Right atrium auricular region (tissue), 2 donors: ENCODE measurements at regions not wholly inside any gene's neighbourhood (a gene's known extent, or its start where the extent isn't known, plus 50 kb on each side); places are given as distances from the start of the nearest gene placed in this dataset.
"Not testable (repeated sequence)": the region's sequence is repeated elsewhere in the genome, so short reads cannot be mapped to it uniquely, and the experiment has no call there.

ENCODE experiments used
- DNase-seq: peaks from one replicate; pipeline ENCODE4 v3.0.0-alpha.2; 2019; ENCODE audit warnings: low spot score
- H3K27ac ChIP-seq, 2 donors: fragments of 200-600 bp; sonication (generic); 1 replicate in 1 of 2; 2 replicates in 1 of 2; pipeline ENCODE4 v1.5.1; 2016 to 2019
- H3K27me3 ChIP-seq, 2 donors: fragments of 200-600 bp; sonication (generic); one replicate each; pipeline versions ENCODE4 v1.5.1 to v1.6.0; 2017 to 2019
- H3K36me3 ChIP-seq: fragments of 200-600 bp; sonication (generic); one replicate; pipeline ENCODE4 v1.5.1; 2016
- H3K4me1 ChIP-seq, 2 donors: fragments of 200-600 bp; sonication (generic); one replicate each; pipeline versions ENCODE4 v1.5.1 to v1.6.0; 2017 to 2019
- H3K4me3 ChIP-seq, 2 donors: fragments of 200-600 bp; sonication (generic); 1 replicate in 1 of 2; 2 replicates in 1 of 2; pipeline ENCODE4 v1.5.1; 2017 to 2019; ENCODE audit warnings: mild to moderate bottlenecking in 1 of 2, moderate library complexity in 1 of 2
- H3K9me3 ChIP-seq, 2 donors: fragments of 200-600 bp; sonication (generic); one replicate each; pipeline ENCODE4 v1.5.1; 2019
- CTCF ChIP-seq, 2 donors: fragments of 200-600 bp; sonication (generic); IDR thresholded peaks; one replicate each; pipeline ENCODE4 v1.5.1; 2019; ENCODE audit warnings: antibody characterized with exemption in 2 of 2

GRCh38 chr9:38127271-38127839, 58.3 kb upstream of the SHB start:
- no peak for TF ChIP-seq CTCF (IDR thresholded peaks at IDR 0.05)
- H3K27ac ChIP-seq: no peak overlapping the region
- H3K27me3 ChIP-seq: no peaks in the 10 kb centered on the region
- no peaks in the 10 kb centered on the region for H3K36me3 ChIP-seq
- no peak overlapping the region for H3K4me3 ChIP-seq
- DNase-seq: no peak
- no peaks in the 10 kb centered on the region for H3K4me1 ChIP-seq
- no peaks in the 10 kb centered on the region for H3K9me3 ChIP-seq

GRCh38 chr9:38126730-38127129, 57.7 kb upstream of the SHB start:
- Histone ChIP-seq H3K36me3 (no peaks in the 10 kb centered on the region), H3K27me3 (no peaks in the 10 kb centered on the region), H3K9me3 (no peaks in the 10 kb centered on the region), H3K27ac (no peak overlapping the region), H3K4me3 (no peak overlapping the region), H3K4me1 (no peaks in the 10 kb centered on the region)
- no peak for TF ChIP-seq CTCF (IDR thresholded peaks at IDR 0.05)
- DNase-seq: no peak

GRCh38 chr9:38125889-38126288, 56.9 kb upstream of the SHB start:
- Histone ChIP-seq H3K27me3 (no peaks in the 10 kb centered on the region), H3K4me3 (no peak overlapping the region), H3K27ac (no peak overlapping the region), H3K36me3 (no peaks in the 10 kb centered on the region), H3K4me1 (no peaks in the 10 kb centered on the region), H3K9me3 (no peaks in the 10 kb centered on the region)
- no peak for TF ChIP-seq CTCF (IDR thresholded peaks at IDR 0.05)
- no peak for DNase-seq

- not testable (repeated sequence) for H3K9me3 ChIP-seq, DNase-seq, H3K4me1 ChIP-seq, H3K4me3 ChIP-seq, H3K27ac ChIP-seq, H3K27me3 ChIP-seq, H3K36me3 ChIP-seq
These were observed 54.3 kb upstream of the SHB start for GRCh38 chr9:38123359-38123758.

- DNase-seq: peak; percentile 40
These were observed 51.9 kb upstream of the SHB start for GRCh38 chr9:38120961-38121360.

GRCh38 chr9:38119560-38120236, 50.7 kb upstream of the SHB start:
- Histone ChIP-seq H3K4me1 (no peaks in the 10 kb centered on the region), H3K9me3 (no peaks in the 10 kb centered on the region), H3K27me3 (no peaks in the 10 kb centered on the region), H3K36me3 (no peaks in the 10 kb centered on the region), H3K4me3 (no peak overlapping the region), H3K27ac (no peak overlapping the region)
- peak; percentile 16 for DNase-seq
- no peak for TF ChIP-seq CTCF (IDR thresholded peaks at IDR 0.05)

More at GRCh38 chr9:38120961-38121360, 51.9 kb upstream of the SHB start:
- no peaks in the 10 kb centered on the region for H3K27me3 ChIP-seq
- H3K9me3 ChIP-seq: no peaks in the 10 kb centered on the region
- TF ChIP-seq CTCF (IDR thresholded peaks at IDR 0.05): no peak
- no peaks in the 10 kb centered on the region for H3K36me3 ChIP-seq
- H3K4me1 ChIP-seq: no peaks in the 10 kb centered on the region
- no peak overlapping the region for H3K4me3 ChIP-seq
- no peak overlapping the region for H3K27ac ChIP-seq
